ENCODE measurements at regions not wholly inside any gene's neighbourhood (a gene's known extent, or its start where the extent isn't known, plus 50 kb on each side); places are given as distances from the start of the nearest gene placed in this dataset.

DNA sequence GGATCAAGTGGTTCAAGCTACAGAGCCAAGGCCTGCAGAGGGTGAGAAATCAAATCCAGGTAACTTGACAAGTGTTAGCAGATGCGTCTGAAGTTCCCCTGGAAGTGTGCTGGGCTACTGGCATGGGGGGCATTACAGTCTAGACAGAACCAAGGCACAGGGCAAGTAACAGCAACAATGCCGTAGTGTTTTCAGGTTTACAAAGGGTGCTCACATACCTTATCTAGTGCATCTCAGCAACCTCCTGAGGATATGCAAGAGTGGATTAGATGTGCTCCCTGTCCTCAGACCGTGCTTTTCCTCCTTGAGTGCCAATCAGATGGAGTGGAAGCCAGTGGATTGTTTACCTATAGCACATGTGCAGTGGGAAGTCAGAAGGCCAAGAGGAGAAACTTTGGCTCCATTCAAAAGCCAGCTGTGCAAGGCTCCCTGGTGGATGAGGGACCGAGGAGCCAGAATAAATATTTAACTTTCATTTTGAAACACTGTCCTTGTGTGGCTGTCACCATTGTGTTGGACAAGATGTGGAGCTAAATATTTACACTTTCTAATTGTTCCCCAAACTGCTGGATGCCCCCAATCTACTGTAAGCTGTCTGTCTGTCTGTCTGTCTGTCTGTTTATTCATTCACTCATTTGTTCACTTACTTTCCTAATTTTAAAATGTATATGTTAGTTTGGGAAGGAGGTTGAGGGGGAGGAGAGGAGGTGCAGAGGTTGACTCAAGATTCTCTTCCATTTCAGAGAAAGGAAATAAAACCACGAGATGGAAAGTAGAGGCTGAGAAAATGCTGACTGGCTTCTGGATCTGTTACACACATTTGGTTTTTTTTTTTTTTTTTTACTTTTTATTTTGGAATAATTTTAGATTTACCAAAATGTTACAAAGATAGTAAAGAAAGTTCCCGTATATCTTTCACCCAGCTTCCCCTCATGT is 184.0 kb upstream of the PARP11 start (continued):
- TF ChIP-seq AGO2 (optimal IDR thresholded peaks at IDR 0.05; ENCODE audit: low read depth, low read length) = no peak
- no peak for TF ChIP-seq ATRX (CRISPR knock-in tag; IDR thresholded peaks at IDR 0.05; ENCODE audit: borderline replicate concordance)
- TF ChIP-seq, protein P1, sequence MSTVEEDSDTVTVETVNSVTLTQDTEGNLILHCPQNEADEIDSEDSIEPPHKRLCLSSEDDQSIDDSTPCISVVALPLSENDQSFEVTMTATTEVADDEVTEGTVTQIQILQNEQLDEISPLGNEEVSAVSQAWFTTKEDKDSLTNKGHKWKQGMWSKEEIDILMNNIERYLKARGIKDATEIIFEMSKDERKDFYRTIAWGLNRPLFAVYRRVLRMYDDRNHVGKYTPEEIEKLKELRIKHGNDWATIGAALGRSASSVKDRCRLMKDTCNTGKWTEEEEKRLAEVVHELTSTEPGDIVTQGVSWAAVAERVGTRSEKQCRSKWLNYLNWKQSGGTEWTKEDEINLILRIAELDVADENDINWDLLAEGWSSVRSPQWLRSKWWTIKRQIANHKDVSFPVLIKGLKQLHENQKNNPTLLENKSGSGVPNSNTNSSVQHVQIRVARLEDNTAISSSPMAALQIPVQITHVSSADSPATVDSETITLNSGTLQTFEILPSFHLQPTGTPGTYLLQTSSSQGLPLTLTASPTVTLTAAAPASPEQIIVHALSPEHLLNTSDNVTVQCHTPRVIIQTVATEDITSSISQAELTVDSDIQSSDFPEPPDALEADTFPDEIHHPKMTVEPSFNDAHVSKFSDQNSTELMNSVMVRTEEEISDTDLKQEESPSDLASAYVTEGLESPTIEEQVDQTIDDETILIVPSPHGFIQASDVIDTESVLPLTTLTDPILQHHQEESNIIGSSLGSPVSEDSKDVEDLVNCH (CRISPR knock-in tag; IDR thresholded peaks at IDR 0.05) = no peak
- TF ChIP-seq MTF1 (CRISPR knock-in tag; IDR thresholded peaks at IDR 0.05) = no peak
- no peak for TF ChIP-seq ZKSCAN8 (CRISPR knock-in tag; IDR thresholded peaks at IDR 0.05; ENCODE audit: borderline replicate concordance)
- peak; percentile 59 for TF ChIP-seq RARA (CRISPR knock-in tag; IDR thresholded peaks at IDR 0.05)
- no peak for TF ChIP-seq AKAP8 (CRISPR knock-in tag; IDR thresholded peaks at IDR 0.05)
- no peak for TF ChIP-seq ZNF205 (CRISPR knock-in tag; IDR thresholded peaks at IDR 0.05)
- peak; percentile 92; the same call in 1 of the 2 replicates for TF ChIP-seq ZBTB42 (CRISPR knock-in tag; IDR thresholded peaks at IDR 0.05)
- TF ChIP-seq SNAI1 (CRISPR knock-in tag; IDR thresholded peaks at IDR 0.05; ENCODE audit: borderline replicate concordance) = no peak
- no peak for TF ChIP-seq ZNF7 (CRISPR knock-in tag; IDR thresholded peaks at IDR 0.05)
- TF ChIP-seq SOX5 (CRISPR knock-in tag; IDR thresholded peaks at IDR 0.05; ENCODE audit: borderline replicate concordance) = peak; percentile 98
- TF ChIP-seq, protein P2, sequence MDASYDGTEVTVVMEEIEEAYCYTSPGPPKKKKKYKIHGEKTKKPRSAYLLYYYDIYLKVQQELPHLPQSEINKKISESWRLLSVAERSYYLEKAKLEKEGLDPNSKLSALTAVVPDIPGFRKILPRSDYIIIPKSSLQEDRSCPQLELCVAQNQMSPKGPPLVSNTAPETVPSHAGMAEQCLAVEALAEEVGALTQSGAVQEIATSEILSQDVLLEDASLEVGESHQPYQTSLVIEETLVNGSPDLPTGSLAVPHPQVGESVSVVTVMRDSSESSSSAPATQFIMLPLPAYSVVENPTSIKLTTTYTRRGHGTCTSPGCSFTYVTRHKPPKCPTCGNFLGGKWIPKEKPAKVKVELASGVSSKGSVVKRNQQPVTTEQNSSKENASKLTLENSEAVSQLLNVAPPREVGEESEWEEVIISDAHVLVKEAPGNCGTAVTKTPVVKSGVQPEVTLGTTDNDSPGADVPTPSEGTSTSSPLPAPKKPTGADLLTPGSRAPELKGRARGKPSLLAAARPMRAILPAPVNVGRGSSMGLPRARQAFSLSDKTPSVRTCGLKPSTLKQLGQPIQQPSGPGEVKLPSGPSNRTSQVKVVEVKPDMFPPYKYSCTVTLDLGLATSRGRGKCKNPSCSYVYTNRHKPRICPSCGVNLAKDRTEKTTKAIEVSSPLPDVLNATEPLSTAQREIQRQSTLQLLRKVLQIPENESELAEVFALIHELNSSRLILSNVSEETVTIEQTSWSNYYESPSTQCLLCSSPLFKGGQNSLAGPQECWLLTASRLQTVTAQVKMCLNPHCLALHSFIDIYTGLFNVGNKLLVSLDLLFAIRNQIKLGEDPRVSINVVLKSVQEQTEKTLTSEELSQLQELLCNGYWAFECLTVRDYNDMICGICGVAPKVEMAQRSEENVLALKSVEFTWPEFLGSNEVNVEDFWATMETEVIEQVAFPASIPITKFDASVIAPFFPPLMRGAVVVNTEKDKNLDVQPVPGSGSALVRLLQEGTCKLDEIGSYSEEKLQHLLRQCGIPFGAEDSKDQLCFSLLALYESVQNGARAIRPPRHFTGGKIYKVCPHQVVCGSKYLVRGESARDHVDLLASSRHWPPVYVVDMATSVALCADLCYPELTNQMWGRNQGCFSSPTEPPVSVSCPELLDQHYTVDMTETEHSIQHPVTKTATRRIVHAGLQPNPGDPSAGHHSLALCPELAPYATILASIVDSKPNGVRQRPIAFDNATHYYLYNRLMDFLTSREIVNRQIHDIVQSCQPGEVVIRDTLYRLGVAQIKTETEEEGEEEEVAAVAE (CRISPR knock-in tag; IDR thresholded peaks at IDR 0.05; ENCODE audit: borderline replicate concordance) = no peak
- no peak for TF ChIP-seq ZNF746 (CRISPR knock-in tag; IDR thresholded peaks at IDR 0.05)
- no peak for TF ChIP-seq DR1 (CRISPR knock-in tag; IDR thresholded peaks at IDR 0.05)
- TF ChIP-seq, protein P3, sequence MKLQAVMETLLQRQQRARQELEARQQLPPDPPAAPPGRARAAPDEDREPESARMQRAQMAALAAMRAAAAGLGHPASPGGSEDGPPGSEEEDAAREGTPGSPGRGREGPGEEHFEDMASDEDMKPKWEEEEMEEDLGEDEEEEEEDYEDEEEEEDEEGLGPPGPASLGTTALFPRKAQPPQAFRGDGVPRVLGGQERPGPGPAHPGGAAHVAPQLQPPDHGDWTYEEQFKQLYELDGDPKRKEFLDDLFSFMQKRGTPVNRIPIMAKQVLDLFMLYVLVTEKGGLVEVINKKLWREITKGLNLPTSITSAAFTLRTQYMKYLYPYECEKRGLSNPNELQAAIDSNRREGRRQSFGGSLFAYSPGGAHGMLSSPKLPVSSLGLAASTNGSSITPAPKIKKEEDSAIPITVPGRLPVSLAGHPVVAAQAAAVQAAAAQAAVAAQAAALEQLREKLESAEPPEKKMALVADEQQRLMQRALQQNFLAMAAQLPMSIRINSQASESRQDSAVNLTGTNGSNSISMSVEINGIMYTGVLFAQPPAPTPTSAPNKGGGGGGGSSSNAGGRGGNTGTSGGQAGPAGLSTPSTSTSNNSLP (IDR thresholded peaks at IDR 0.05; ENCODE audit: low read depth, low read length) = 0 out of 2 replicates have a peak, but pooled peaks have one; percentile 19
- TF ChIP-seq, protein P4, sequence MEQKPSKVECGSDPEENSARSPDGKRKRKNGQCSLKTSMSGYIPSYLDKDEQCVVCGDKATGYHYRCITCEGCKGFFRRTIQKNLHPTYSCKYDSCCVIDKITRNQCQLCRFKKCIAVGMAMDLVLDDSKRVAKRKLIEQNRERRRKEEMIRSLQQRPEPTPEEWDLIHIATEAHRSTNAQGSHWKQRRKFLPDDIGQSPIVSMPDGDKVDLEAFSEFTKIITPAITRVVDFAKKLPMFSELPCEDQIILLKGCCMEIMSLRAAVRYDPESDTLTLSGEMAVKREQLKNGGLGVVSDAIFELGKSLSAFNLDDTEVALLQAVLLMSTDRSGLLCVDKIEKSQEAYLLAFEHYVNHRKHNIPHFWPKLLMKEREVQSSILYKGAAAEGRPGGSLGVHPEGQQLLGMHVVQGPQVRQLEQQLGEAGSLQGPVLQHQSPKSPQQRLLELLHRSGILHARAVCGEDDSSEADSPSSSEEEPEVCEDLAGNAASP (CRISPR knock-in tag; IDR thresholded peaks at IDR 0.05; ENCODE audit: borderline replicate concordance) = no peak
- TF ChIP-seq ZNF629 (CRISPR knock-in tag; conservative IDR thresholded peaks at IDR 0.05) = no peak
- peak; percentile 62; the same call in 1 of the 2 replicates for TF ChIP-seq TBX3 (IDR thresholded peaks at IDR 0.05; ENCODE audit: borderline replicate concordance)
- no peak for TF ChIP-seq CBX2 (IDR thresholded peaks at IDR 0.05; ENCODE audit: low read depth, low read length)
- no peak for TF ChIP-seq CBX2 (CRISPR knock-in tag; IDR thresholded peaks at IDR 0.05; ENCODE audit: low read depth)
